GM21576 (cell line): ENCODE measurements at regions not wholly inside any gene's neighbourhood (a gene's known extent, or its start where the extent isn't known, plus 50 kb on each side); places are given as distances from the start of the nearest gene placed in this dataset.
"Not testable (repeated sequence)": the region's sequence is repeated elsewhere in the genome, so short reads cannot be mapped to it uniquely, and the experiment has no call there.

Source experiments
- ATAC-seq: cut with Tn5 transposase; IDR thresholded peaks from one replicate; pipeline ENCODE4 v1.9.1; 2021; ENCODE audit warnings: mild to moderate bottlenecking, moderate library complexity; ENCODE audit not compliant: unreplicated experiment

DNA sequence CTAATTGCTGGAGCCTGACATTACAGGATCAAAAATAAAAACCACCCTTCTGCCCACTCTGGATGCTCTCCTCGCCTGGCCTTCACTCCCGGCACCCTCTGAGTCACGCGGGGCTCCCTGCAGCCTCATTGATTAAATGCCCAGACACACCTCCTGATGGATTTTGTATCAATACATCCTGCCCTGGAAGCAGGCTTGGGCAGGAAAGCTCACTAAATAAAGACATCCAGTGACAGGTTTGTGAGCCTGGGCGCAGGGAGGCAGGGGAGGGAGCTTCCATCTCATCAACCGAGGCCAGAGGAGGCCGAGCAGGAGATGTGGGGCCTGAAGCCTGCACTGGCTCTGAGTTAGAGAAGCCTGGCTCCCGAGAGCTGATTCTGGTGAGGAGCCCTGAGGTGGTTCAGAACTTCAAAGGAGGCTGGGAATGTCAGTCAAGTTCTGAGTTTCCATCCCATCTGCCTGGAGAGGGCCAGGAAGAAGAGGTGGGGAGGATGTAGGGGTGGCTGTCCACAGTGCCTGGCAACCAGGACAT, 318.6 kb downstream of the ADGRD1 start:
- ATAC-seq = not testable (repeated sequence)

DNA sequence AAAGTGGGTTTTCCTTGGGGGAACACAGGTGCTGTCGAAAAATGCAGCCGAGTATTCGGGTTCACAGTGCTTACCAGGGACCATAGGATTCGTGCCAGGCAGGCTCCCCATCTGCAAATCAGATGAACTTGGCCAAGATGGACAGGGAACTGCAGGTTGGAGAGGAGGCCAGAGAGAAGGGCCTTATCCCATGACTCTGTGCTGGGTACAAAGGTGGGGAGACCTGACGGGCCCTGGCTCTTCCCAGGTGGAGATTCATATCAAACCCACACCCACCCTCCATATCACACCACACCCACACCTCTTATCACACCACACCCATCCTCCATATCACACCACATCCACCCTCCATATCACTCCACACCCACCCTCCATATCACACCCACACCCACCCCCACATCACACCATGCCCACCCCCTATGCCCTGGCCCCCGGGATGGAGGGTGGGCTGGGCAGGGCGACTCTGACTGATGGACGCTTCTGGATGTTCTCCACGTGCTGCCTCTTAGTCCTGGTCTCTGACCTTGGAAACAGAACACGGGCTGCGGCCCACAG, 319.7 kb downstream of the ADGRD1 start:
- ATAC-seq = no peak

DNA sequence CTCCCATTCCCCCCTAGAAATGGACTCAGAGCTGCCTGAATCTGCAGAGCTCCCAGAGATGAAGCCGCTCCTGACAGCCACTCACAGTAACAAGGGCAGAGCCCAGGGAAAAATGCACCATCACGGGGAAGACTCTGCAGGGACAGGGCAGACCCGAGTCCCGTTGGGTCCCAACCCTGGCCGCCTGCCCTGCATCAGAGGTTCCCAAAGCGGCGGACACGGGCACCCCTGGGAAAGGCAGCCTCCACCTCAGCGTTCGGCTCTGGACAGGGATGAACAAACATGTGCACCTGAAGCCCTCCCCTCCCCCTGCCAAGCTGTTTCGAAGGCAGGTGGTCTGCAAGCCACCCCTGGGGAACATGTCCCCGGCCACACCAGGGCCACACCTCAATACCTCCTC, 320.4 kb downstream of the ADGRD1 start:
- no peak for ATAC-seq

DNA sequence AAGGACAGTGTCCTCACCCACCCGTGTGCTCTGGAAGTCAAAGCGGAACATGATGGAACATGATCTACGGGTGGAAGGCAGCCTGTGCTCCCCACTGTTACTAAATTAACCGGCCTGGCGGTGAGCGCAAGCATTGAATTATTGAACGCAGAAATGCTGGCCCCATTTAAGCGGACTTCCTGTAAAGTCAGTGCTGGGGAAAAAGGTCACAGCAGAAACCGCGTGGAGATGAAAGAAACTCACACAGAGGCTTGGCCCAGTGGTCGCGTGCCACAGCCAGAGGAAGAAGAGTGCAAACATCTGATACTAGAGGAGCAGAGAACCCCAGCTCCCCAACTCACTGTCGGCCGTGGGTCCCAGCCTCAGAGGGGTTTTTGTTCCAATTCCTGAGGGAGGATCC, 321.2 kb downstream of the ADGRD1 start:
- no peak for ATAC-seq

DNA sequence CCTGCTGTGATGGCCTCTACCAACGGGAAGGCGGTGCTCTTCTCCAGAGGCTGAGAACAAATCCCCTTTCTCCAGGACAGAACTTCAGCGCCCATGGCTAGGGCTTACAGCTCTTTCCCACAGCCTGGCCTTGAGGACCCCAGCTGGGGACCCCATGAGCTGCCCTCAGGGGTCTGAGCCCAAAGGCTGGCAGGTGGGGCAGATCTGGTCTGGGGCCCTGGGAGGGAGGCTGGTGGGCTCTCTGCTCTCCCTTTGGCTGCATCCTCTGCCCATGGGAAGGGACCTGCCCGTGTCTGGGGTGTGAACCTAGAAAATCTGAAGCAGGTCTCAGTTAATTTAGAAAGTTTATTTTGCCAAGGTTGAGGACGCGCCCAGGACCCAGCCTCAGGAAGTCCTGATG, 322.1 kb downstream of the ADGRD1 start:
- ATAC-seq = no peak

DNA sequence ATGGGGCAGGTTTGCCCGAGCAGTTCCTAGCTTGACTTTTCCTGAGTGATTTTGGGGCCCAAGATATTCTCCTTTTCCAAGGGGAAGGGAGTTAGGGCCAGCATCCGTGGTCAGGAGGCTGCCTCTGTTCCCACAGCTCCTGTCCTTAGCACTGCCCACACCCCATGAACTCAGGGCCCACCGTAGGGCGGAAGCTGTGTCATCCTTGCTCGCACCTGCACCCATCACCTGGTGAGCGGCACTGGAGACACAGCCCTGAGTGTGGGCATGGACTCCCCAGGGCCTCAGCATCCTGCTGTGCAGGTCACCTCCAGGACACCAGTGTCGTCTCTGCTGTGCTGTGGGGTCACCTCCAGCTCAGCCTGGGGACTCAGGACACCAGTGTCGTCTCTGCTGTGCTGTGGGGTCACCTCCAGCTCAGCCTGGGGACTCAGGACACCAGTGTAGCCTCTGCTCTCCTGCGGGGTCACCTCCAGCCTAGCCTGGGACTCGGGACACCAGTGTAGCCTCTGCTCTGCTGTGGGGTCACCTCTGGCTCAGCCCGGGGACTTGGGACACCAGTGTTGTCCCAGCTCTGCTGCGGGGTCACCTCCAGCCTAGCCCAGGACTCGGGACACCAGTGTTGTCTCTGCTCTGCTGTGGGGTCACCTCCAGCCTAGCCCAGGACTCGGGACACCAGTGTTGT, 322.9 kb downstream of the ADGRD1 start:
- no peak for ATAC-seq

DNA sequence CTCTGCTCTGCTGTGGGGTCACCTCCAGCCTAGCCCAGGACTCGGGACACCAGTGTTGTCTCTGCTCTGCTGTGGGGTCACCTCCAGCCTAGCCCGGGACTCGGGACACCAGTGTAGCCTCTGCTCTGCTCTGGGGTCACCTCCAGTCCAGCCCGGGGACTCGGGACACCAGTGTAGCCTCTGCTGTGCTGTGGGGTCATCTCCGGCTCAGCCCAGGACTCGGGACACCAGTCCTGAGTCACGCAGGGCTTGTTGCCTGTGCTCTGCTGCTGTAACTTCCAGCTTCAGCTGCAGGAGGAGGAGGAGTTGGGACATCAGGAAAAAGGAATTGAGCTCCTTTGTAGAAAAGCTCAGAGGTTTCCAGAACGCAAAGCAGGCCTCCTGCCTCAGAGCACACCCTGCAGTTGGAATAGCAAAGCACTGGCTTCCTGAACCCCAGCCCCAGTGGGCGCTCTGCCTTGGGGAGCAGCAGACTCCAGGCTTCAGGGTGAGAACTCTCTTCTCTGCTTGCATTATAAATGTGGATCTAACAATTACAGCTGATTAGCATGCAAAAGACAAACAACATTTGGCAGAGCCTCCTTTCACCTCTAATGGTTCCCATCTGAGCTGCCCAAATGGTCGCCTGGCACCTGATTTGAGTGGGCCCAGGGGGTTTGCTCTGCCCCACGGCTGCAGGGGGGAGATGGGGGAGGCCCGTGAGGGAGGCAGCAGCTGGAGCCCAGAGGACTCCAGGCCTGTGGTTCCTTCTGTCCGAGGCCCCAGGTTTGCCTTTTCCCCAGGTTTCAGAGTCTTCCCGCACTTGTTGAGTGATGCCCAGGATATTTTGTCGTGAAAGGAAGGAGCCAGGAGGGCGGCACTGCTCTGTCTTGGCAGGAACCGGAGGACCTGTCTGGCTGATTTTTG, 323.7 kb downstream of the ADGRD1 start:
- ATAC-seq = not testable (repeated sequence)

DNA sequence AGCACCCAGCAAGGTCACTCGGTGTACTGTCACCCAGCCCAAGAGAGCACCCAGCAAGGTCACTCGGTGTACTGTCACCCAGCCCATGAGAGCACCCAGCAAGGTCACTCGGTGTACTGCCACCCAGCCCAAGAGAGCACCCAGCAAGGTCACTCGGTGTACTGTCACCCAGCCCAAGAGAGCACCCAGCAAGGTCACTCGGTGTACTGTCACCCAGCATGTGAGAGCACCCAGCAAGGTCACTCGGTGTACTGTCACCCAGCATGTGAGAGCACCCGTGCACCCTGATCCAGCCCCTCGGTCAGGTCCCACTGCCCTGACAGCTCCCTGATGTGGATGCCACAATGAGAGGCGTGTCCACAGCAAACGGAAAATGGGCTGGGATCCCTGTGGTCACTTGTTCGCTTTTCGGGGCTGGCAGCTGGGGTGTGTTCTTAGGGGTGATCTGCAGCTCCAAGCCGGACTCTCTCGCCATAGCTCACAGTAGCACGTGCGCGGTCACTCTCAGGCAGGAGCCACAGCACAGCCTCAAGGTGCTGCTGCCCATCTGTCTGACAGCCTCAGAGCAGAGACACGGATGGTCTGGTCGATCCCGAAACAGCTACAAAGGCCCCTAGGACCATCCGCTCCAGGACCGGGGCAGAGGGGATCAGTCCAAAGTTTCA, 324.9 kb downstream of the ADGRD1 start:
- ATAC-seq = not testable (repeated sequence)

DNA sequence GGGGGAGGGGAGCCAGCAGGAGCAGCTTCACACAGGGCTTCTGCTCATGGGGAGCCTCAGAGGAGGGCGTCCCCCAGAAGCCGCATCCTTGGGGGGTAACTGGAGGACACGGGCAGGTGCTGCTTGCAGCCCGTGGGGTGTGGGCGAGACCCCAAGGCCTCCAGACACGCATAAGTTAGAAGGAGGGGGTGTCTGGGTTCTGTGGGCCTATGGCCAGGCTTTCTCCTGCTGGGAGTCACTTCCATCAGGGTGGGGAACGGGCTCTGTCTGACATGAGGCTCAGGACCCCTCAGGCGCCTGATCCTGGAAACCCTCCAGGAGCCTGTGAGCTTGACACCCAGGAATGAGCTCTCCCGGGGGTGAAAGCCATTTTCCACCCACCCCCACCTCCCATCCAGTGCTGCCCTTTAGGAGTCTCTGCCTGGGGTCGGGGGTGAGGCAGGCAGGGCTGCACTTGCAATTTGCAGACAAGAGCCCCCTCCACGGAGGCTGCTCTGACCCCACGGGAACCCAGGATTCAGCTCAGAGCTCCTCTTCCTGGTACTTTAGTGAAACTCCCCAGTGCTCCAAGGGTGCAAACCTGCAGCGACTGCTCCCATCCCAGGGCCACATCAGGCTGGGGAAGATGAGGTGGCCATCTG, 325.7 kb downstream of the ADGRD1 start:
- no peak for ATAC-seq

DNA sequence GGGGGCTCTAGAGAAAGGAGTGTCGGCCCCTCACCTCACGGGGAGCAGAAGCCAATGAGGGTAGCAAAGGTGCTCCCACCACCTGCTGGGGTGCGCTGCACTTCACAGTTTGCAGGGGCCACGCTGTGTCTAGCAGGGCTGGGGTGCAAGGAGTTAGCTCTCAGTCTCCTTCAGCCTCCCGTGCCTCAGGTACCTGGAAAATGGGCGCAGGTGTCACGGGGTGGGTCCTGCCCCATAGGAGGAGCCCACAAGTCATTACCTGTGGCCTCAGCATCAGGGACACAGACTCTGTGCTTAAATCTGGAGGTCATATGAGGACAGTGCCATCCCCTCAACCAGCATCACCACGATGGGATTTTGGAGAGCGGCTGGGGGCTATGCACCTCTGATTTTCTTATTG, 326.7 kb downstream of the ADGRD1 start:
- no peak for ATAC-seq

DNA sequence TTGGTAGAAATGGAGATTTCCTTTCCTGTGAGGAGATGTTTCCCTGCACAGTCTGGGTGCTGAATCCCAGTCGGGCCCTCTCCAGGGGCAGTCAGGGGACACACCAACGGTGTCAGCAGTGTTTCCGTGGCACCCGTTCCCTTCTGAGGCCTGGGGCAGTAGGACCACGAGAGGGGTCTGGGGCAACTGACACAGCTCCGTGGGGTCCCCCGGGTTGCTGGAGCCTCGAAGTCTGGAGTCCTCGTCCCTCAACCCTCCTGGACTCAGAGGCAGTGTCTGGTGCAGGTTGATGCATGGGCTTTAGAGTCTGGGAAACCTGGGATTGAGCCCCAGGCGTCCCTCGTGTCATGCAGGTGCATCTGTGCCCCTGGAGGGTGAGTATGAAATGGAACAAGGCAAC, 327.3 kb downstream of the ADGRD1 start:
- no peak for ATAC-seq

DNA sequence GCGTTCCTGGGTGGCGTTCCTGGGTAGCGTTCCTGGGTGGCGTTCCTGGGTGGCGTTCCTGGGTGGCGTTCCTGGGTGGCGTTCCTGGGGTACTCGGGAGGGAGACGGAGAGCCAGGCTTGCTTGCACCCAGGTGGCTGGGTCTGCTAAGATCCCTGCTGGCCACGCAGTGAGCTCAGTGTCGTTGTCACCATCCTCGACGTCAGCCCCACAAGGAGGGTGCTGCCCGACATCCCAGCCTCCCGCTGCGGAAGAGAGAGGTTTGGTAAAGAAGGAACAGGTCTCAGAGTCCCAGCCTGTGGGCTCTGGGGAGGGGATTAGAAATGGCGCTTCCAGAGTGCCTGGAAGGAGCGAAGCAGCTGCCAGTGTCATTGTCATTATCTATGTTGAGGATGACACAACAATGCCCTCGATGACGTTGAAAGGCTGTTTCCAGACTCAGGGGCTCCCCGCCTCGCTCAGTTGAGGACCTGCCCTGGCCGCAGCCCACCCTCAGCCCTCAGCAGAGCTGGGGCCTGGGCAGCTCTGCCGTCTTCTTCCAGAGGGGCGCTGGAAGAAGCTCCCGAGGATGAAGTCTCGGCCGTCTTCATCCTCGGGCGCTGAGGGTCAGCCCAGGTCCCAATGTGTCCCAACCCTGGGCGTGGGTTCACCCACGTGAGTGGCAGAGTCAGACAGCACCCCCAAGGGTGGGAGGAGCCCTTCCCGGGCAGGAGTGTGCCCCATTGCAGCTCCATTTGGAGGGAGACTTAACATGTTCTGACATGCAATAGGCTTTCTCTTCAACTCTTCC, 328.8 kb downstream of the ADGRD1 start:
- ATAC-seq = no peak

DNA sequence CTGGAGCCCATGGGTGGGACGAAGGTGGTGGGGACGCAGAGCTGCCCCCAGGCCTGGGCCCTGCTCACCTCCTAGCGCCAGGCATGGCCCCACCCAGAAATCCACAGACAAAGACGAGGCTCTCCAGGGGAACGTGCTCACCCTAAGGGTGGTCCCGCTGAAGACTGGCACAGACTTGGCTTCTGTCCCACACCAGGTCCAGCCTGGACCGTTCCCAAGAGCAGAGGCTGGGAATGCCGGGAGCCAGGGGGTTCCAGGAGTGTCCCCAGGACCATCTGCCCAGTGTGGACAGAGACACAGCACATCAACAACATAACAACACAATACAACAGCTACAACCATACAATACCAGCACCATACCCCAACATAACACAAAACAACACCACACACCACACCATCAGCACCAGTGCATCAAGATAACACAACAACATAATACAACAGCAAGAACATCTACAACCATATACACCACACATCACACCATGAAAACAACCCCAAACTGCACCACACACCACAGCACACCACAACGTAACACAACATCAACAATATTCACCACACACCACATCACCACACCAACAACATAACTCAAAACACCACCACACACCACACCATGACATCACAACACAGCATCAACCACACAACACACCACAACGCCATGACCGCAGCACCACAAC, 329.6 kb downstream of the ADGRD1 start:
- ATAC-seq = no peak

DNA sequence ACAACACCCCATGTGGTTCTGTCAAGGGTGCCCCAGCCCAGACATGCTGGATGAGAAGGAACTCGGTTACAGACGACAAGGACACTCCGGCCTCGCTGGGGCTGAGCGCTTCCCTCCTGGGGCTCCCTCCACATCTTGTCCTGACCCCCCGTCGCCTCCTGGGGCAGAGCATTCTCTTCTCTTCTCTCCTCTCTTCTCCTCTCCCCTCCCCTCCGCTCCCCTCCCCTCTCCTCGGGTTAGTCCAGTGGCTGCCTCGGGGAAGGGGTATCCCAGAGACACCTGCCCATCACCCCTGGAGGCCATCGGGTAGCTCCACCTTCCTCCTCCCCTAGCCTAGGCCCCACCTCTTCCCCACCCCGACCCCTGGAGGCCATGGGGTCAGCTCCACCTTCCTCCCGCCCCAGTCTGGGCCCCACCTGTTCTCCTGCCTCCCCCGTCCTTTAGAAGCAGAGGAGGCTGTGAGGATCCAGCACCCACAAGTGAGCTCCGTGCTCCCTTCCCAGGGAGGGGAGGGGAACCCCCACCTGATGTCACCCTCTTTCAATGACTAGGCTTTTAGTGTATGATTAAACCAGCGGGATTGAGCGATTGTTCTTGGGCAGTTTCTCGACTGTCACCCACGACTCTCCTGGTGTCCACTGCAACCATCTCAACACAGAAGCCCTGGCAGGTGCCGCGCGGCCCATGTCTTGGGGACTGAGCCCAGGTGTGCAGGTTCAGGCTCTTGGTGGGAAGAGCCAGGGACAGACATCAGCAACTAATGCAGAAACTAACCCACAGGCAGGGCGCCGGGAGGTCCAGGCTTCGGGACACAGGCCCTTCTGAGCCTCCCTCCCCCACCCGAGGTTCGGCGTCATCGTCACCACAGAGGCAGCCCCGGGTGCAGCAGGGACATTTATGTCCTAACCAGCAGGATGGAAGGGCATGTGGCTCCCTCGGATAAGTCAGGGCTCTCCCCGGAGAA, 330.4 kb downstream of the ADGRD1 start:
- not testable (repeated sequence) for ATAC-seq

DNA sequence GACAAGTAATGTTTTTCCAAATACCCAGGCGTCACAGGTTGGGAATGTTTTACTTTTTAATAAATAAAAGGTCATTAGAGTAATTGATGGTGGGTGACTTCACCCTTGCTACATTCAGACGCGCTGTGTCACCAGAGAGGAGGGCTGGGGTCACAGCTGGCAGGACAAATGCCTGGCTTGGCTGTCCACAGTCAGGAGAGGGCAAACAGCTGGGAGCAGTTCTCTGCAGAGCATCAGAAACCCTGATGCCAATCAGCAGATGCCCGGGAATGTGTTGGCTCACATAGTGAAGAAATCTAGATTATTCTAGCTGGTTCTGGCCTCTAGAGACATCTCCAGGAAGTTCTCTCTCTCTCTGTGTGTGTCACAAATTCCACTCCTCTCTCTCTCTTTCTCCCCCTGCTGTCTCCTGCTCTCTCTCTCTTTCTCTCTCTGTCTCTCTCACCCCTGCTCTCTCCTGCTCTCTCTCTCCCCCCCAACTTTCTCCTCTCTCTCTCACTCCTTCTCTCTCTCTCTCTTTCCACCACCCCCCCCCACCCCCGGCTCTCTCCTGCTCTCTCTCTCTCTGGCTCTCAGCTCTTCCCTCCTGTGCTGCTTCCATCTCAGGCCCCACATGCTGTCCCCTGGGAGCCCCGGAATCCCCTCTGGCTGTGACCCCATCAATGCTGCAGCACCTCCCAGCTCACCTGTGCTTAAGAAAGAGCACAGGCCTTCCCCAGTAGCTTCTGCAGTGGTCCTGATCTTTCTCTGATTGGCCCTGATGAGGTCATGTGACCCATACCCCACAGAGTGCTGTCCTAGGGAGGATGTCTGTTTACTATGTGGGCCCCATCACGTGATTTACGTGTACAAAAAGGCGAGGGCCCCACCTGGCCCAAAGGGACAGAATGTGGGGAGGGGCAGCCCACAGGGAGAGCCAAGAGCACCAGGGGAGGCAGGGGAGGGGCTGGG, 331.5 kb downstream of the ADGRD1 start:
- not testable (repeated sequence) for ATAC-seq

DNA sequence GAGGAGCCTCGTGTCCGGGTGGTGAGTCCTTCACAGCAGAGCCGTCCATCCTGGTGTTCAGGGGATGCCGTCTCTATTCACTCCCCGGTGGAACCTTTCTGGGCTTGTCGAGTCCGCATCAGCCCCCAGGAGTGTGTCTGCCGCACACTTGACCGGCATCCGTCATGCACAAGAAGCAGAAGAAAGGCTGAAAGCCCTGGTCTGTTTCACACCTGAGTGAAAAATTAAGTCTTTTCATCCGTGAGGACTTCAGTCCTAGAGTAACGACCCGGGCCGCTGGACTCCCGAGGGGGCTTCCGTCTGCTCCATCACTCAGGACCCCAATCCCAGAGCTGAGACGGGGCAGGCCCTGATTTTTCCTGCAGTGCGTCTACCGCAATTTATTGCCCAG, 332.2 kb downstream of the ADGRD1 start:
- ATAC-seq = not testable (repeated sequence)

DNA sequence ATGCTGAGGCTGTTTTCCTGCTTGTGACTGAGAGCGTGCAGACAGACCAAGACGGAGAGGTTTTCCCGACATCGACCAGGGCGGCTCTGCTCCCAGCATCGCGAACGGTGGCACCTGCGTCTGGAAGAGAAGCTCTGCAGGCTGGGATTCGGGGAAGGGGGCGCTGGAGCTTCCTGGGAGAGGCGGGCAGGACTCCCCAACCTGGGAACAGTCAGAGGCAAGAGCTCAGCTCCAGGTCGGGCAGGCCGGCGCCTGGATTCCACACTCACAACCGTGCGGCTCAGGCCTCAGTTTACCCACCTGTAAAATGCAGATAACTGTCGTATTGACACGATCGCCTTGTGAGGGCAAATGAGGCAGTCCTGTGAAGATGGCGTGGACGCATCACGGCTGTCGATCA, 332.6 kb downstream of the ADGRD1 start:
- ATAC-seq = not testable (repeated sequence)
